SK-N-SH treated with all-trans-retinoic acid at 6 μM for 48 hours (cell line): ENCODE measurements at regions not wholly inside any gene's neighbourhood (a gene's known extent, or its start where the extent isn't known, plus 50 kb on each side); places are given as distances from the start of the nearest gene placed in this dataset.
"Not testable (repeated sequence)": the region's sequence is repeated elsewhere in the genome, so short reads cannot be mapped to it uniquely, and the experiment has no call there.

Source experiments
- ATAC-seq: fragments of 200-7000 bp; cut with Tn5 transposase; 3 replicates; pipeline ENCODE4 v1.9.1; 2020; ENCODE audit warnings: mild to moderate bottlenecking, moderate library complexity
- BACH2 ChIP-seq: fragments of 250-450 bp; sonication (Bioruptor Pico); IDR thresholded peaks from 2 replicates; pipeline ENCODE4 v1.9.0; 2021; ENCODE audit warnings: mild to moderate bottlenecking, borderline replicate concordance
- CREB5 ChIP-seq: fragments of 250-450 bp; sonication (Bioruptor Pico); IDR thresholded peaks from 2 replicates; pipeline ENCODE4 v1.5.1; 2020; ENCODE audit warnings: low read depth, mild to moderate bottlenecking, moderate library complexity
- CSDC2 ChIP-seq: fragments of 250-450 bp; sonication (Bioruptor Pico); IDR thresholded peaks from 2 replicates; pipeline ENCODE4 v1.5.0; 2020; ENCODE audit warnings: mild to moderate bottlenecking, moderate library complexity
- CSRNP3 ChIP-seq: fragments of 250-450 bp; sonication (Bioruptor Pico); IDR thresholded peaks from 2 replicates; pipeline ENCODE4 v1.5.1; 2021; ENCODE audit warnings: mild to moderate bottlenecking, moderate library complexity
- ESRRG ChIP-seq: fragments of 250-450 bp; sonication (Bioruptor Pico); IDR thresholded peaks from 2 replicates; pipeline ENCODE4 v1.6.1; 2021; ENCODE audit warnings: mild to moderate bottlenecking
- GLIS3 ChIP-seq: fragments of 250-450 bp; sonication (Bioruptor Pico); IDR thresholded peaks from 2 replicates; pipeline ENCODE4 v1.5.0; 2020; ENCODE audit warnings: mild to moderate bottlenecking, moderate library complexity
- ISL1 ChIP-seq: fragments of 250-450 bp; sonication (Bioruptor Pico); IDR thresholded peaks from 2 replicates; pipeline ENCODE4 v2.1.2; 2022; ENCODE audit warnings: mild to moderate bottlenecking, moderate library complexity
- OSR1 ChIP-seq: fragments of 250-450 bp; sonication (Bioruptor Pico); IDR thresholded peaks from 2 replicates; pipeline ENCODE4 v1.8.0; 2022; ENCODE audit warnings: moderate library complexity, mild to moderate bottlenecking, inconsistent platforms
- POU6F1 ChIP-seq: fragments of 250-450 bp; sonication (Bioruptor Pico); IDR thresholded peaks from 2 replicates; pipeline ENCODE4 v1.8.0; 2021; ENCODE audit warnings: low read depth, mild to moderate bottlenecking, moderate library complexity, borderline replicate concordance
- PPARA ChIP-seq: fragments of 250-450 bp; sonication (Bioruptor Pico); IDR thresholded peaks from 2 replicates; pipeline ENCODE4 v1.5.0; 2020; ENCODE audit warnings: mild to moderate bottlenecking, borderline replicate concordance
- SNAI2 ChIP-seq: fragments of 250-450 bp; sonication (Bioruptor Pico); IDR thresholded peaks from 2 replicates; pipeline ENCODE4 v1.5.0; 2020; ENCODE audit warnings: mild to moderate bottlenecking, moderate library complexity
- TCF4 ChIP-seq: fragments of 250-450 bp; sonication (Bioruptor Pico); IDR thresholded peaks from 2 replicates; pipeline ENCODE4 v1.8.0; 2021; ENCODE audit warnings: mild to moderate bottlenecking, moderate library complexity, borderline replicate concordance
- TOX ChIP-seq: fragments of 250-450 bp; sonication (Bioruptor Pico); IDR thresholded peaks from 2 replicates; pipeline ENCODE4 v1.8.0; 2021; ENCODE audit warnings: mild to moderate bottlenecking, moderate library complexity, borderline replicate concordance
- ZC3H10 ChIP-seq: fragments of 250-450 bp; sonication (Bioruptor Pico); IDR thresholded peaks from 2 replicates; pipeline ENCODE4 v1.5.1; 2021; ENCODE audit warnings: mild to moderate bottlenecking, moderate library complexity
- ZFP3 ChIP-seq: fragments of 250-450 bp; sonication (Bioruptor Pico); IDR thresholded peaks from 2 replicates; pipeline ENCODE4 v1.5.0; 2020; ENCODE audit warnings: mild to moderate bottlenecking, moderate library complexity
- ZNF565 ChIP-seq: fragments of 450-650 bp; formaldehyde crosslinking; conservative IDR thresholded peaks from 2 replicates; pipeline ENCODE4 v1.5.0; 2020; ENCODE audit warnings: low read depth, mild to moderate bottlenecking, moderate library complexity
- ZNF70 ChIP-seq: fragments of 450-650 bp; formaldehyde crosslinking; IDR thresholded peaks from 2 replicates; pipeline ENCODE4 v1.5.0; 2020; ENCODE audit warnings: mild to moderate bottlenecking, moderate library complexity
- ZNF8 ChIP-seq: fragments of 450-650 bp; formaldehyde crosslinking; IDR thresholded peaks from 2 replicates; pipeline ENCODE4 v1.5.0; 2020; ENCODE audit warnings: mild to moderate bottlenecking, moderate library complexity

- TF ChIP-seq CSRNP3 (no peak), CREB5 (CRISPR knock-in tag) (no peak), ZNF8 (CRISPR knock-in tag) (no peak), ISL1 (CRISPR knock-in tag) (no peak), CSDC2 (CRISPR knock-in tag) (no peak), TOX (CRISPR knock-in tag) (no peak), OSR1 (CRISPR knock-in tag) (no peak), BACH2 (no peak), ZC3H10 (CRISPR knock-in tag) (no peak)
These were observed 108.8 kb upstream of the BMPER start (continued) for GRCh38 chr7:33796538-33796937.

GRCh38 chr7:33797512-33797911, 107.8 kb upstream of the BMPER start:
- ATAC-seq: not testable (repeated sequence)

- TF ChIP-seq TOX (CRISPR knock-in tag): no peak
- TF ChIP-seq ISL1 (CRISPR knock-in tag): 0 out of 2 replicates have a peak, but pooled peaks have one; percentile 14
- ATAC-seq: no peak
These were observed 106.5 kb upstream of the BMPER start for GRCh38 chr7:33798686-33799325.

GRCh38 chr7:33799766-33800165, 105.6 kb upstream of the BMPER start:
- TF ChIP-seq ZNF8 (CRISPR knock-in tag) (no peak), ZNF70 (no peak), CSDC2 (CRISPR knock-in tag) (no peak), PPARA (CRISPR knock-in tag) (no peak), CREB5 (CRISPR knock-in tag) (no peak), POU6F1 (CRISPR knock-in tag) (no peak), TCF4 (no peak), ESRRG (CRISPR knock-in tag) (no peak), ISL1 (CRISPR knock-in tag) (no peak)
- no peak for ATAC-seq

GRCh38 chr7:33802600-33802999, 102.7 kb upstream of the BMPER start:
- ATAC-seq: no peak
- no peak for TF ChIP-seq CSDC2 (CRISPR knock-in tag)
- TF ChIP-seq ZNF70: no peak
- no peak for TF ChIP-seq BACH2
- no peak for TF ChIP-seq OSR1 (CRISPR knock-in tag)
- TF ChIP-seq POU6F1 (CRISPR knock-in tag): no peak
- no peak for TF ChIP-seq SNAI2 (CRISPR knock-in tag)
- no peak for TF ChIP-seq ZFP3 (CRISPR knock-in tag)
- TF ChIP-seq PPARA (CRISPR knock-in tag): no peak
- TF ChIP-seq ZNF565: no peak
- no peak for TF ChIP-seq TCF4
- TF ChIP-seq GLIS3: no peak
